Vagina (tissue), 2 donors: ENCODE measurements at regions not wholly inside any gene's neighbourhood (a gene's known extent, or its start where the extent isn't known, plus 50 kb on each side); places are given as distances from the start of the nearest gene placed in this dataset.

Source experiments
- DNase-seq, 2 donors: peaks; one replicate each; pipeline ENCODE4 v3.0.0-alpha.2; 2017; ENCODE audit errors: extremely low spot score in 2 of 2
- H3K27ac ChIP-seq: fragments of 200-600 bp; sonication (generic); one replicate; pipeline ENCODE4 v1.5.1; 2019
- H3K27me3 ChIP-seq: fragments of 200-600 bp; sonication (generic); one replicate; pipeline ENCODE4 v1.5.1; 2019
- H3K36me3 ChIP-seq, 2 donors: fragments of 200-600 bp; sonication (generic); one replicate each; pipeline ENCODE4 v1.5.1; 2017 to 2019
- H3K4me1 ChIP-seq: fragments of 200-600 bp; sonication (generic); one replicate; pipeline ENCODE4 v1.5.1; 2019
- H3K4me3 ChIP-seq, 2 donors: fragments of 200-600 bp; sonication (generic); 1 replicate in 1 of 2; 2 replicates in 1 of 2; pipeline ENCODE4 v1.5.1; 2016 to 2019
- H3K9me3 ChIP-seq: fragments of 200-600 bp; sonication (generic); one replicate; pipeline ENCODE4 v1.5.1; 2019
- CTCF ChIP-seq, 3 experiments: fragments of 450-650 bp in 2 of 3; fragments of 200-600 bp in 1 of 3; sonication (generic) in 1 of 3; IDR thresholded peaks; one replicate each; pipeline ENCODE4 v1.5.1; 2017 to 2019; ENCODE audit warnings: antibody characterized with exemption in 3 of 3, mild to moderate bottlenecking in 2 of 3, moderate library complexity in 2 of 3
- POLR2A ChIP-seq, 2 donors: fragments of 450-650 bp; IDR thresholded peaks; one replicate each; pipeline ENCODE4 v1.6.1; 2017; ENCODE audit warnings: antibody characterized with exemption in 2 of 2, mild to moderate bottlenecking in 2 of 2, moderate library complexity in 2 of 2
- POLR2AphosphoS5 ChIP-seq, 2 donors: sonication (generic); formaldehyde crosslinking; IDR thresholded peaks; one replicate each; pipeline ENCODE4 v1.9.0; 2017; ENCODE audit warnings: antibody characterized with exemption in 2 of 2, mild to moderate bottlenecking in 2 of 2, low read depth in 1 of 2; ENCODE audit not compliant: insufficient read depth in 1 of 2
- intact Hi-C: fragments of 100-400 bp; cut with DNase I; formaldehyde crosslinking; loops from one replicate; pipeline ENCODE4 v1.15.1; 2023

GRCh38 chr2:53257287-53257686, 510.3 kb upstream of the CHAC2 start:
- no peaks in the 10 kb centered on the region for H3K4me1 ChIP-seq
- intact Hi-C loops, result no loop called here
- no peaks in the 10 kb centered on the region for H3K9me3 ChIP-seq
- H3K27ac ChIP-seq, result no peak overlapping the region
- H3K4me3 ChIP-seq, result no peak overlapping the region
- no peak for TF ChIP-seq POLR2A (IDR thresholded peaks at IDR 0.05)
- DNase-seq, result no peak
- no peaks in the 10 kb centered on the region for H3K36me3 ChIP-seq
- no peaks in the 10 kb centered on the region for H3K27me3 ChIP-seq

GRCh38 chr2:53253244-53253643, 514.4 kb upstream of the CHAC2 start:
- no peak for TF ChIP-seq CTCF (IDR thresholded peaks at IDR 0.05)
- TF ChIP-seq POLR2AphosphoS5 (IDR thresholded peaks at IDR 0.05; ENCODE audit: insufficient read depth in 1 of 2, low read depth in 1 of 2), result no peak
- intact Hi-C loops, result no loop called here
- H3K36me3 ChIP-seq, result no peaks in the 10 kb centered on the region
- H3K9me3 ChIP-seq, result no peaks in the 10 kb centered on the region
- H3K27ac ChIP-seq, result no peak overlapping the region
- H3K4me3 ChIP-seq, result no peak overlapping the region
- DNase-seq, result no peak
- H3K4me1 ChIP-seq, result no peaks in the 10 kb centered on the region
- no peaks in the 10 kb centered on the region for H3K27me3 ChIP-seq

- Histone ChIP-seq H3K27ac (no peak overlapping the region), H3K36me3 (no peaks in the 10 kb centered on the region), H3K4me3 (no peak overlapping the region), H3K4me1 (no peaks in the 10 kb centered on the region), H3K9me3 (no peaks in the 10 kb centered on the region), H3K27me3 (no peaks in the 10 kb centered on the region)
- intact Hi-C loops, result no loop called here
- no peak for TF ChIP-seq POLR2AphosphoS5 (IDR thresholded peaks at IDR 0.05; ENCODE audit: insufficient read depth in 1 of 2, low read depth in 1 of 2)
- TF ChIP-seq POLR2A (IDR thresholded peaks at IDR 0.05), result no peak
- TF ChIP-seq CTCF (IDR thresholded peaks at IDR 0.05), result no peak
- DNase-seq, result no peak
Measured at GRCh38 chr2:53252115-53252514, 515.5 kb upstream of the CHAC2 start.

GRCh38 chr2:53247956-53248735, 519.5 kb upstream of the CHAC2 start:
- Histone ChIP-seq H3K27ac (no peak overlapping the region), H3K9me3 (no peaks in the 10 kb centered on the region), H3K27me3 (no peaks in the 10 kb centered on the region), H3K36me3 (no peaks in the 10 kb centered on the region), H3K4me3 (no peak overlapping the region), H3K4me1 (no peaks in the 10 kb centered on the region)
- no peak for DNase-seq
- intact Hi-C loops, result no loop called here
- TF ChIP-seq POLR2A (IDR thresholded peaks at IDR 0.05) (no peak), POLR2AphosphoS5 (IDR thresholded peaks at IDR 0.05; ENCODE audit: insufficient read depth in 1 of 2, low read depth in 1 of 2) (no peak), CTCF (IDR thresholded peaks at IDR 0.05) (no peak)

- Histone ChIP-seq H3K27ac (no peak overlapping the region), H3K9me3 (no peaks in the 10 kb centered on the region), H3K4me3 (no peak overlapping the region), H3K36me3 (no peaks in the 10 kb centered on the region), H3K4me1 (no peaks in the 10 kb centered on the region), H3K27me3 (no peaks in the 10 kb centered on the region)
- TF ChIP-seq POLR2AphosphoS5 (IDR thresholded peaks at IDR 0.05; ENCODE audit: insufficient read depth in 1 of 2, low read depth in 1 of 2) (no peak), CTCF (IDR thresholded peaks at IDR 0.05) (no peak), POLR2A (IDR thresholded peaks at IDR 0.05) (no peak)
- intact Hi-C loops, result no loop called here
- DNase-seq, result no peak
Measured at GRCh38 chr2:53243430-53243829, 524.2 kb upstream of the CHAC2 start.
